Uterus (tissue), 3 donors: ENCODE measurements at regions not wholly inside any gene's neighbourhood (a gene's known extent, or its start where the extent isn't known, plus 50 kb on each side); places are given as distances from the start of the nearest gene placed in this dataset.

Source experiments
- DNase-seq, 2 donors: peaks; one replicate each; pipeline ENCODE4 v3.0.0-alpha.2; 2019 to 2020
- H3K27ac ChIP-seq, 2 donors: fragments of 200-600 bp; sonication (generic); 1 replicate in 1 of 2; 2 replicates in 1 of 2; pipeline ENCODE4 v1.5.1; 2016 to 2018
- H3K27me3 ChIP-seq, 2 donors: fragments of 200-600 bp; sonication (generic); one replicate each; pipeline ENCODE4 v1.5.1; 2018 to 2019; ENCODE audit warnings: control low read depth in 1 of 2
- H3K36me3 ChIP-seq, 2 donors: fragments of 200-600 bp; sonication (generic); one replicate each; pipeline ENCODE4 v1.5.1; 2019; ENCODE audit warnings: control low read depth in 1 of 2
- H3K4me1 ChIP-seq, 2 donors: fragments of 200-600 bp; sonication (generic); one replicate each; pipeline ENCODE4 v1.5.1; 2018 to 2019; ENCODE audit warnings: control low read depth in 1 of 2
- H3K4me3 ChIP-seq, 2 donors: fragments of 200-600 bp; sonication (generic); 1 replicate in 1 of 2; 2 replicates in 1 of 2; pipeline ENCODE4 v1.5.1; 2018 to 2019; ENCODE audit warnings: mild to moderate bottlenecking in 1 of 2
- H3K9me3 ChIP-seq, 2 donors: fragments of 200-600 bp; sonication (generic); one replicate each; pipeline ENCODE4 v1.5.1; 2019; ENCODE audit warnings: control low read depth in 1 of 2
- POLR2A ChIP-seq, 2 donors: fragments of 450-650 bp; IDR thresholded peaks; one replicate each; pipeline ENCODE4 v1.6.1; 2016; ENCODE audit warnings: antibody characterized with exemption in 2 of 2, mild to moderate bottlenecking in 1 of 2, moderate library complexity in 1 of 2
- intact Hi-C: fragments of 100-400 bp; cut with DNase I; formaldehyde crosslinking; loops from one replicate; pipeline ENCODE4 v1.15.1; 2023; ENCODE audit warnings: low total_unique reads
- TF ChIP-seq, protein P1 (sequence below), 4 experiments: fragments of 200-600 bp in 2 of 4; fragments of 450-650 bp in 2 of 4; sonication (generic) in 2 of 4; IDR thresholded peaks; one replicate each; pipeline ENCODE4 v1.5.1; 2016 to 2019; ENCODE audit warnings: antibody characterized with exemption in 4 of 4, mild to moderate bottlenecking in 2 of 4, moderate library complexity in 1 of 4
- donor health status: DM: yes; HTN: yes; CAD: no.

GRCh38 chr6:23654745-23655144, 471.3 kb upstream of the NRSN1 start:
- H3K27me3 ChIP-seq: no peaks in the 10 kb centered on the region
- TF ChIP-seq, protein P1, sequence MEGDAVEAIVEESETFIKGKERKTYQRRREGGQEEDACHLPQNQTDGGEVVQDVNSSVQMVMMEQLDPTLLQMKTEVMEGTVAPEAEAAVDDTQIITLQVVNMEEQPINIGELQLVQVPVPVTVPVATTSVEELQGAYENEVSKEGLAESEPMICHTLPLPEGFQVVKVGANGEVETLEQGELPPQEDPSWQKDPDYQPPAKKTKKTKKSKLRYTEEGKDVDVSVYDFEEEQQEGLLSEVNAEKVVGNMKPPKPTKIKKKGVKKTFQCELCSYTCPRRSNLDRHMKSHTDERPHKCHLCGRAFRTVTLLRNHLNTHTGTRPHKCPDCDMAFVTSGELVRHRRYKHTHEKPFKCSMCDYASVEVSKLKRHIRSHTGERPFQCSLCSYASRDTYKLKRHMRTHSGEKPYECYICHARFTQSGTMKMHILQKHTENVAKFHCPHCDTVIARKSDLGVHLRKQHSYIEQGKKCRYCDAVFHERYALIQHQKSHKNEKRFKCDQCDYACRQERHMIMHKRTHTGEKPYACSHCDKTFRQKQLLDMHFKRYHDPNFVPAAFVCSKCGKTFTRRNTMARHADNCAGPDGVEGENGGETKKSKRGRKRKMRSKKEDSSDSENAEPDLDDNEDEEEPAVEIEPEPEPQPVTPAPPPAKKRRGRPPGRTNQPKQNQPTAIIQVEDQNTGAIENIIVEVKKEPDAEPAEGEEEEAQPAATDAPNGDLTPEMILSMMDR (IDR thresholded peaks at IDR 0.05): no peak
- TF ChIP-seq POLR2A (IDR thresholded peaks at IDR 0.05): no peak
- no peak overlapping the region for H3K27ac ChIP-seq
- H3K9me3 ChIP-seq: no peaks in the 10 kb centered on the region
- H3K4me3 ChIP-seq: no peak overlapping the region
- H3K36me3 ChIP-seq: no peaks in the 10 kb centered on the region
- DNase-seq: no peak
- intact Hi-C loops: no loop called here
- no peaks in the 10 kb centered on the region for H3K4me1 ChIP-seq

DNA sequence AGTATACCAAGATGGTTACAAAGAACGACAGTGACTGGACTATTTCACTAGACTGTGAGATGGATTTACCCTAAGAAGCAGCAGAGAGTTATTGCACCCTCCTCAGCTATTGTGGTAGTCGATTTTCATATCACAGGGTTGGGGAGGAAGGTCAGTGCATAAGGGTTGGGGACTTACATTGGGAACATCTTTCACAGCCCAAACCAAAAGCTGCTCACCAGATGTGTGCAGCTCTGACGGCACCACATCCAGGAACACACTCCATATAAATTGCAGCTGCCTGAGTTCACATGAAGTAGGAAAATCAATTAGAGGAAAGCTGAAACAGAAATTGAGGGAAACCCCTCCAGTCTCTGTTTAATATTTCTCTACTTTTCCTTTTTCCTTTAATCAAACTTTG, 470.5 kb upstream of the NRSN1 start:
- intact Hi-C loops: no loop called here
- no peak overlapping the region for H3K4me3 ChIP-seq
- no peaks in the 10 kb centered on the region for H3K4me1 ChIP-seq
- H3K27ac ChIP-seq: no peak overlapping the region
- no peak for DNase-seq
- TF ChIP-seq, protein P1 (IDR thresholded peaks at IDR 0.05): no peak
- no peak for TF ChIP-seq POLR2A (IDR thresholded peaks at IDR 0.05)
- H3K36me3 ChIP-seq: no peaks in the 10 kb centered on the region
- H3K9me3 ChIP-seq: no peaks in the 10 kb centered on the region
- no peaks in the 10 kb centered on the region for H3K27me3 ChIP-seq

- no peaks in the 10 kb centered on the region for H3K4me1 ChIP-seq
- TF ChIP-seq POLR2A (IDR thresholded peaks at IDR 0.05): no peak
- TF ChIP-seq, protein P1 (IDR thresholded peaks at IDR 0.05): no peak
- no peaks in the 10 kb centered on the region for H3K27me3 ChIP-seq
- intact Hi-C loops: no loop called here
- H3K9me3 ChIP-seq: no peaks in the 10 kb centered on the region
- H3K36me3 ChIP-seq: no peaks in the 10 kb centered on the region
- H3K4me3 ChIP-seq: no peak overlapping the region
- no peak overlapping the region for H3K27ac ChIP-seq
- no peak for DNase-seq
Measured at GRCh38 chr6:23656255-23657194, 469.5 kb upstream of the NRSN1 start.

DNA sequence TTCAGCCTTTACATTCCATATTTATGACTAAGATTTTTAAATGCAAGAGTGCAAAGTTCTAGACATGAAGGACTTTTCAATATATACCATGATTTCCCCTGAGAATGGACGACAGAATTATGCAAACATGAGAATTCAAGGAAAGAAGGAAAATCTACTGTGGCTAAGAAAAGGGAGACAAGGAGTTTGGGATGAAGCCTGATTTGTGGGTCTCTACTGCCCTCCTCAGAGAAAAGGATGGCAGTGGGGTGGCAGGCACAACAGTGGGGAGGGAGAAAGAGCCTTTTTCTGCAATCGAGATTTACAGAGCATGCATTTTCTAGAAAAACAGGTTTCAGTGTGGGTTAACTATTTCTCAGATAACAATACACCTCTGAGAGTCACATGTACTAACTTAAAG, 466.9 kb upstream of the NRSN1 start:
- Histone ChIP-seq H3K4me1 (no peaks in the 10 kb centered on the region), H3K27me3 (no peaks in the 10 kb centered on the region), H3K27ac (no peak overlapping the region), H3K36me3 (no peaks in the 10 kb centered on the region), H3K9me3 (no peaks in the 10 kb centered on the region), H3K4me3 (no peak overlapping the region)
- no peak for TF ChIP-seq POLR2A (IDR thresholded peaks at IDR 0.05)
- TF ChIP-seq, protein P1 (IDR thresholded peaks at IDR 0.05): peak in 3 of 4 experiments; percentile 6 to 8 (median 8)
- DNase-seq: no peak
- intact Hi-C loops: no loop called here

GRCh38 chr6:23661549-23661948, 464.5 kb upstream of the NRSN1 start:
- Histone ChIP-seq H3K9me3 (no peaks in the 10 kb centered on the region), H3K27ac (no peak overlapping the region), H3K4me3 (no peak overlapping the region), H3K36me3 (no peaks in the 10 kb centered on the region), H3K4me1 (no peaks in the 10 kb centered on the region), H3K27me3 (no peaks in the 10 kb centered on the region)
- no peak for DNase-seq
- intact Hi-C loops: no loop called here
- TF ChIP-seq POLR2A (IDR thresholded peaks at IDR 0.05): no peak
- TF ChIP-seq, protein P1 (IDR thresholded peaks at IDR 0.05): no peak
